ENCODE measurements at regions not wholly inside any gene's neighbourhood (a gene's known extent, or its start where the extent isn't known, plus 50 kb on each side); places are given as distances from the start of the nearest gene placed in this dataset.

- Histone ChIP-seq H3K4me3 (no peak overlapping the region), H3K36me3 (no peaks in the 10 kb centered on the region), H3K9me3 (no peaks in the 10 kb centered on the region), H3K27ac (no peak overlapping the region), H3K27me3 (no peaks in the 10 kb centered on the region), H3K4me1 (no peaks in the 10 kb centered on the region)
- WGBS, 2 donors, result 84 to 89% methylated on average over 2 of the region's 2 CpGs
- intact Hi-C loops (cut with DNase I), result no loop called here
- no peak for DNase-seq
- TF ChIP-seq POLR2A (IDR thresholded peaks at IDR 0.05) (no peak), CTCF (IDR thresholded peaks at IDR 0.05) (no peak), EP300 (IDR thresholded peaks at IDR 0.05) (no peak), POLR2AphosphoS5 (IDR thresholded peaks at IDR 0.05) (no peak)
Measured at GRCh38 chr4:136687596-136687995, 844.7 kb downstream of the PCDH18 start.

GRCh38 chr4:136687118-136687517, 845.2 kb downstream of the PCDH18 start:
- intact Hi-C loops (cut with DNase I), result no loop called here
- WGBS, 2 donors, result 93 to 97% methylated on average over 6 of the region's 6 CpGs
- Histone ChIP-seq H3K4me1 (no peaks in the 10 kb centered on the region), H3K27me3 (no peaks in the 10 kb centered on the region), H3K36me3 (no peaks in the 10 kb centered on the region), H3K27ac (no peak overlapping the region), H3K4me3 (no peak overlapping the region), H3K9me3 (no peaks in the 10 kb centered on the region)
- TF ChIP-seq POLR2A (IDR thresholded peaks at IDR 0.05), result no peak
- no peak for DNase-seq

GRCh38 chr4:136680761-136681160, 851.5 kb downstream of the PCDH18 start:
- Histone ChIP-seq H3K4me3 (no peak overlapping the region), H3K4me1 (peaks cover 0 to 17% (median 13%) of the 10 kb centered on the region in 4 donors), H3K27me3 (no peaks in the 10 kb centered on the region), H3K9me3 (no peaks in the 10 kb centered on the region), H3K36me3 (no peaks in the 10 kb centered on the region), H3K27ac (no peak overlapping the region)
- TF ChIP-seq POLR2AphosphoS5 (IDR thresholded peaks at IDR 0.05), result no peak
- TF ChIP-seq POLR2A (IDR thresholded peaks at IDR 0.05), result no peak
- TF ChIP-seq CTCF (IDR thresholded peaks at IDR 0.05), result no peak
- no peak for TF ChIP-seq EP300 (IDR thresholded peaks at IDR 0.05)
- no peak for DNase-seq
- intact Hi-C loops (cut with DNase I), result no loop called here
- WGBS, 2 donors, result 75 to 79% methylated on average over 1 of the region's 1 CpG

- Histone ChIP-seq H3K9me3 (no peaks in the 10 kb centered on the region), H3K27me3 (no peaks in the 10 kb centered on the region), H3K36me3 (no peaks in the 10 kb centered on the region), H3K27ac (no peak overlapping the region), H3K4me3 (no peak overlapping the region), H3K4me1 (peaks cover 0 to 17% (median 13%) of the 10 kb centered on the region in 4 donors)
- WGBS, 2 donors, result 64 to 81% methylated on average over 1 of the region's 1 CpG
- DNase-seq, result no peak
- intact Hi-C loops (cut with DNase I), result no loop called here
- TF ChIP-seq POLR2A (IDR thresholded peaks at IDR 0.05) (no peak), EP300 (IDR thresholded peaks at IDR 0.05) (no peak), POLR2AphosphoS5 (IDR thresholded peaks at IDR 0.05) (no peak), CTCF (IDR thresholded peaks at IDR 0.05) (no peak)
Measured at GRCh38 chr4:136680271-136680670, 852.0 kb downstream of the PCDH18 start.

- no peak for DNase-seq
- intact Hi-C loops (cut with DNase I), result no loop called here
- no peaks in the 10 kb centered on the region for H3K9me3 ChIP-seq
- no peaks in the 10 kb centered on the region for H3K27me3 ChIP-seq
- H3K36me3 ChIP-seq, result no peaks in the 10 kb centered on the region
- no peak for TF ChIP-seq POLR2AphosphoS5 (IDR thresholded peaks at IDR 0.05)
- TF ChIP-seq EP300 (IDR thresholded peaks at IDR 0.05), result no peak
- TF ChIP-seq POLR2A (IDR thresholded peaks at IDR 0.05), result no peak
- no peak for TF ChIP-seq CTCF (IDR thresholded peaks at IDR 0.05)
- no peak overlapping the region for H3K4me3 ChIP-seq
- H3K27ac ChIP-seq, result no peak overlapping the region
- 69 to 83% methylated on average over 2 of the region's 2 CpGs for WGBS, 2 donors
- no peaks in the 10 kb centered on the region for H3K4me1 ChIP-seq
Measured at GRCh38 chr4:136670265-136670664, 862.0 kb downstream of the PCDH18 start.
